ENCODE measurements at regions not wholly inside any gene's neighbourhood (a gene's known extent, or its start where the extent isn't known, plus 50 kb on each side); places are given as distances from the start of the nearest gene placed in this dataset.

- no peak for DNase-seq (ENCODE audit: low spot score, unreplicated experiment)
- no peaks in the 10 kb centered on the region for H3K4me1 Mint-ChIP-seq (ENCODE audit: low read depth)
- peaks cover 4% of the 10 kb centered on the region for H3K9me3 Mint-ChIP-seq (ENCODE audit: low read depth)
- TF ChIP-seq, protein P1, sequence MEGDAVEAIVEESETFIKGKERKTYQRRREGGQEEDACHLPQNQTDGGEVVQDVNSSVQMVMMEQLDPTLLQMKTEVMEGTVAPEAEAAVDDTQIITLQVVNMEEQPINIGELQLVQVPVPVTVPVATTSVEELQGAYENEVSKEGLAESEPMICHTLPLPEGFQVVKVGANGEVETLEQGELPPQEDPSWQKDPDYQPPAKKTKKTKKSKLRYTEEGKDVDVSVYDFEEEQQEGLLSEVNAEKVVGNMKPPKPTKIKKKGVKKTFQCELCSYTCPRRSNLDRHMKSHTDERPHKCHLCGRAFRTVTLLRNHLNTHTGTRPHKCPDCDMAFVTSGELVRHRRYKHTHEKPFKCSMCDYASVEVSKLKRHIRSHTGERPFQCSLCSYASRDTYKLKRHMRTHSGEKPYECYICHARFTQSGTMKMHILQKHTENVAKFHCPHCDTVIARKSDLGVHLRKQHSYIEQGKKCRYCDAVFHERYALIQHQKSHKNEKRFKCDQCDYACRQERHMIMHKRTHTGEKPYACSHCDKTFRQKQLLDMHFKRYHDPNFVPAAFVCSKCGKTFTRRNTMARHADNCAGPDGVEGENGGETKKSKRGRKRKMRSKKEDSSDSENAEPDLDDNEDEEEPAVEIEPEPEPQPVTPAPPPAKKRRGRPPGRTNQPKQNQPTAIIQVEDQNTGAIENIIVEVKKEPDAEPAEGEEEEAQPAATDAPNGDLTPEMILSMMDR (IDR thresholded peaks at IDR 0.05; ENCODE audit: unreplicated experiment): no peak
- no peaks in the 10 kb centered on the region for H3K36me3 Mint-ChIP-seq (ENCODE audit: insufficient read depth)
- H3K27me3 Mint-ChIP-seq: no peaks in the 10 kb centered on the region
- H3K4me3 Mint-ChIP-seq (ENCODE audit: low read depth): no peak overlapping the region
- H3K27ac Mint-ChIP-seq: no peak overlapping the region
Observed at GRCh38 chr13:62924395-62924794, 1508.7 kb upstream of the PCDH20 start.

DNA sequence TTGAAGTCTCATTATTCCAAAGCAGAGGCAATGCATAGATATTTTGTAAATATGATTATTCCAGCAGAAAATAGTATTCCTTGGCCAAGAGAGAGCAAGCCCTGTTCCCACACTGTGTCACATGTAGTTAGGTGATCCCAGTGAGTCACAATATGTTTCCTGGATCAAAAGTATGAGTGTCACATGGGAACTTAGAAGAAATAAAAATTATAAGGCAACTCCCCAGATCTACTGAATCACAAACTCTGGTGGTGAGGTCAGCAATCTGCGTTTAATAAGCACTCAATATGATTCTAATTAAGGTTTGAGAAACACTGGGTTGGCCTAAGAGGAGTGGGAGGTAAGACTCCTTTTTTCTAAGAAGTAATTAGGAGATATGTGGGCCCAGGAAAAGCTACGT is 1504.5 kb upstream of the PCDH20 start:
- TF ChIP-seq, protein P1 (IDR thresholded peaks at IDR 0.05; ENCODE audit: unreplicated experiment): no peak
- DNase-seq (ENCODE audit: low spot score, unreplicated experiment): no peak
- peaks cover 2% of the 10 kb centered on the region for H3K4me1 Mint-ChIP-seq (ENCODE audit: low read depth)
- no peak overlapping the region for H3K27ac Mint-ChIP-seq
- H3K36me3 Mint-ChIP-seq (ENCODE audit: insufficient read depth): no peaks in the 10 kb centered on the region
- no peaks in the 10 kb centered on the region for H3K27me3 Mint-ChIP-seq
- H3K9me3 Mint-ChIP-seq (ENCODE audit: low read depth): no peaks in the 10 kb centered on the region
- no peak overlapping the region for H3K4me3 Mint-ChIP-seq (ENCODE audit: low read depth)

GRCh38 chr13:62919491-62919890 is 1503.8 kb upstream of the PCDH20 start:
- no peak for DNase-seq (ENCODE audit: low spot score, unreplicated experiment)
- TF ChIP-seq, protein P1 (IDR thresholded peaks at IDR 0.05; ENCODE audit: unreplicated experiment): no peak
- Mint-ChIP-seq H3K36me3 (ENCODE audit: insufficient read depth) (no peaks in the 10 kb centered on the region), H3K9me3 (ENCODE audit: low read depth) (no peaks in the 10 kb centered on the region), H3K4me3 (ENCODE audit: low read depth) (no peak overlapping the region), H3K4me1 (ENCODE audit: low read depth) (peaks cover 2% of the 10 kb centered on the region), H3K27ac (no peak overlapping the region), H3K27me3 (no peaks in the 10 kb centered on the region)

- H3K4me3 Mint-ChIP-seq (ENCODE audit: low read depth): no peak overlapping the region
- no peaks in the 10 kb centered on the region for H3K27me3 Mint-ChIP-seq
- no peaks in the 10 kb centered on the region for H3K9me3 Mint-ChIP-seq (ENCODE audit: low read depth)
- DNase-seq (ENCODE audit: low spot score, unreplicated experiment): no peak
- H3K36me3 Mint-ChIP-seq (ENCODE audit: insufficient read depth): no peaks in the 10 kb centered on the region
- H3K4me1 Mint-ChIP-seq (ENCODE audit: low read depth): no peaks in the 10 kb centered on the region
- no peak overlapping the region for H3K27ac Mint-ChIP-seq
- TF ChIP-seq, protein P1 (IDR thresholded peaks at IDR 0.05; ENCODE audit: unreplicated experiment): no peak
Observed at GRCh38 chr13:62910541-62911060, 1495.0 kb upstream of the PCDH20 start.

DNA sequence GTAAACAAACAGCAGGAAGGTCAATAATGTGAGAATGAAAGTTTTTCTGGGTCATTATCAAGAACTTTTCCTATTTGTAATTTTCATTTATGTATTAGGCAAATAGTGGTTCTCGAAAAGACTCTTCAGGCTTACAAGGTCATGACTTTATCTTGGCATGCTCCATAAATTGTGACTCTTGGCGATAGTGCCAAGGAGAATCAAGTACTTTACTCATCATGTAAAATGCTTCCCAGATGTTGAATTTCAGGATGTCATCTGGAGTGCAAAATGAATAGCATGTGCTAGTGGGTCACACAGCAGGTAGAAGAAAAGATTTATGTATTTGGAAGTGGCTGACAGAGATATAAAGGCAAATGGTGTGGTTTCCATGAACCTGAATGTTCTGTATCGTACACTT is 1492.7 kb upstream of the PCDH20 start:
- TF ChIP-seq, protein P1 (IDR thresholded peaks at IDR 0.05; ENCODE audit: unreplicated experiment): no peak
- no peak overlapping the region for H3K4me3 Mint-ChIP-seq (ENCODE audit: low read depth)
- H3K9me3 Mint-ChIP-seq (ENCODE audit: low read depth): no peaks in the 10 kb centered on the region
- no peaks in the 10 kb centered on the region for H3K27me3 Mint-ChIP-seq
- no peak for DNase-seq (ENCODE audit: low spot score, unreplicated experiment)
- H3K4me1 Mint-ChIP-seq (ENCODE audit: low read depth): no peaks in the 10 kb centered on the region
- no peaks in the 10 kb centered on the region for H3K36me3 Mint-ChIP-seq (ENCODE audit: insufficient read depth)
- no peak overlapping the region for H3K27ac Mint-ChIP-seq
